ENCODE measurements at regions not wholly inside any gene's neighbourhood (a gene's known extent, or its start where the extent isn't known, plus 50 kb on each side); places are given as distances from the start of the nearest gene placed in this dataset.

GRCh38 chr20:12670301-12670700 is 338.5 kb upstream of the SPTLC3 start:
- Histone ChIP-seq H3K9me3 (no peaks in the 10 kb centered on the region), H3K4me3 (no peak overlapping the region), H3K36me3 (no peaks in the 10 kb centered on the region), H3K27ac (no peak overlapping the region), H3K9ac (ENCODE audit: low read depth in 2 of 2, low read length in 2 of 2) (no peak overlapping the region), H3K4me1 (no peaks in the 10 kb centered on the region), H3K27me3 (no peaks in the 10 kb centered on the region)
- no peak for TF ChIP-seq CTCF (IDR thresholded peaks at IDR 0.05)
- intact Hi-C loops (cut with DNase I), result no loop called here
- DNase-seq, result no peak

- Histone ChIP-seq H3K27me3 (no peaks in the 10 kb centered on the region), H3K4me3 (no peak overlapping the region), H3K4me1 (no peaks in the 10 kb centered on the region), H3K9ac (ENCODE audit: low read depth in 2 of 2, low read length in 2 of 2) (no peak overlapping the region), H3K9me3 (no peaks in the 10 kb centered on the region), H3K36me3 (no peaks in the 10 kb centered on the region), H3K27ac (no peak overlapping the region)
- DNase-seq, result no peak
- intact Hi-C loops (cut with DNase I), result no loop called here
- TF ChIP-seq CTCF (IDR thresholded peaks at IDR 0.05), result no peak
These were observed 335.4 kb upstream of the SPTLC3 start for GRCh38 chr20:12673352-12673751.

GRCh38 chr20:12677925-12678324 is 330.8 kb upstream of the SPTLC3 start:
- Histone ChIP-seq H3K9me3 (no peaks in the 10 kb centered on the region), H3K27ac (no peak overlapping the region), H3K4me3 (no peak overlapping the region), H3K27me3 (no peaks in the 10 kb centered on the region), H3K9ac (ENCODE audit: low read depth in 2 of 2, low read length in 2 of 2) (no peak overlapping the region), H3K4me1 (no peaks in the 10 kb centered on the region), H3K36me3 (no peaks in the 10 kb centered on the region)
- DNase-seq, result no peak
- no peak for TF ChIP-seq CTCF (IDR thresholded peaks at IDR 0.05)
- intact Hi-C loops (cut with DNase I), result no loop called here

GRCh38 chr20:12679447-12679846 is 329.3 kb upstream of the SPTLC3 start:
- H3K4me1 ChIP-seq, result no peaks in the 10 kb centered on the region

GRCh38 chr20:12682613-12683012 is 326.2 kb upstream of the SPTLC3 start:
- no peak for DNase-seq

More at GRCh38 chr20:12679447-12679846, 329.3 kb upstream of the SPTLC3 start:
- DNase-seq, result no peak
- H3K4me3 ChIP-seq, result no peak overlapping the region
- intact Hi-C loops (cut with DNase I), result no loop called here
- TF ChIP-seq CTCF (IDR thresholded peaks at IDR 0.05), result no peak
- no peak overlapping the region for H3K27ac ChIP-seq
- no peaks in the 10 kb centered on the region for H3K9me3 ChIP-seq
- no peaks in the 10 kb centered on the region for H3K27me3 ChIP-seq
- no peaks in the 10 kb centered on the region for H3K36me3 ChIP-seq
- no peak overlapping the region for H3K9ac ChIP-seq (ENCODE audit: low read depth in 2 of 2, low read length in 2 of 2)

More at GRCh38 chr20:12682613-12683012, 326.2 kb upstream of the SPTLC3 start:
- Histone ChIP-seq H3K27ac (no peak overlapping the region), H3K9me3 (no peaks in the 10 kb centered on the region), H3K27me3 (no peaks in the 10 kb centered on the region), H3K36me3 (no peaks in the 10 kb centered on the region), H3K4me1 (no peaks in the 10 kb centered on the region), H3K4me3 (no peak overlapping the region), H3K9ac (ENCODE audit: low read depth in 2 of 2, low read length in 2 of 2) (no peak overlapping the region)
- no peak for TF ChIP-seq CTCF (IDR thresholded peaks at IDR 0.05)
- intact Hi-C loops (cut with DNase I), result no loop called here
